Neural progenitor cell (in vitro differentiated cells): ENCODE measurements at regions not wholly inside any gene's neighbourhood (a gene's known extent, or its start where the extent isn't known, plus 50 kb on each side); places are given as distances from the start of the nearest gene placed in this dataset.
A peak's percentile ranks its signal among the peaks of the same experiment; 100 is the strongest.
"Not testable (repeated sequence)": the region's sequence is repeated elsewhere in the genome, so short reads cannot be mapped to it uniquely, and the experiment has no call there.

Source experiments
- DNase-seq: peaks from one replicate; pipeline ENCODE4 v3.0.0-alpha.2; 2016; ENCODE audit warnings: low spot score
- H2AFZ ChIP-seq: fragments of 200-600 bp; sonication (generic); replicated peaks from 2 replicates; pipeline ENCODE4 v1.6.1; 2016; ENCODE audit warnings: antibody characterized with exemption
- H3F3A ChIP-seq: fragments of 200-600 bp; sonication (generic); 2 replicates; pipeline ENCODE4 v1.6.1; 2016; ENCODE audit warnings: antibody characterized with exemption, low read depth
- H3K27ac ChIP-seq: fragments of 200-600 bp; sonication (generic); 2 replicates; pipeline ENCODE4 v1.5.1; 2016; ENCODE audit warnings: mild to moderate bottlenecking
- H3K27me3 ChIP-seq: fragments of 200-600 bp; sonication (generic); 2 replicates; pipeline ENCODE4 v1.6.1; 2016; ENCODE audit warnings: mild to moderate bottlenecking, moderate library complexity
- H3K36me3 ChIP-seq: fragments of 200-600 bp; sonication (generic); 2 replicates; pipeline ENCODE4 v1.5.1; 2016
- H3K4me1 ChIP-seq: fragments of 200-600 bp; sonication (generic); 2 replicates; pipeline ENCODE4 v1.6.1; 2016; ENCODE audit warnings: mixed run types
- H3K4me2 ChIP-seq: fragments of 200-600 bp; sonication (generic); 2 replicates; pipeline ENCODE4 v1.6.1; 2016
- H3K4me3 ChIP-seq: fragments of 200-600 bp; sonication (generic); 2 replicates; pipeline ENCODE4 v1.5.1; 2016
- H3K79me2 ChIP-seq: fragments of 200-600 bp; sonication (generic); 2 replicates; pipeline ENCODE4 v1.6.1; 2016; ENCODE audit warnings: low read depth
- H3K9ac ChIP-seq: fragments of 200-600 bp; sonication (generic); 2 replicates; pipeline ENCODE4 v1.6.1; 2016
- H3K9me3 ChIP-seq: fragments of 200-600 bp; sonication (generic); 2 replicates; pipeline ENCODE4 v1.5.1; 2016; ENCODE audit warnings: low read depth
- H4K20me1 ChIP-seq: fragments of 200-600 bp; sonication (generic); 2 replicates; pipeline ENCODE4 v1.6.1; 2016; ENCODE audit warnings: low read depth
- H3K27ac Mint-ChIP-seq: 3 replicates; pipeline ENCODE4 v1.8.0; 2021; ENCODE audit warnings: mixed read lengths
- H3K27me3 Mint-ChIP-seq: 2 replicates; pipeline ENCODE4 v1.8.0; 2022; ENCODE audit warnings: low read depth, mild to moderate bottlenecking, inconsistent platforms, moderate library complexity, mixed read lengths; ENCODE audit not compliant: insufficient read depth
- H3K36me3 Mint-ChIP-seq: 3 replicates; pipeline ENCODE4 v1.8.0; 2021; ENCODE audit warnings: mixed read lengths
- H3K4me1 Mint-ChIP-seq: 3 replicates; pipeline ENCODE4 v1.8.0; 2021; ENCODE audit warnings: mixed read lengths
- H3K4me3 Mint-ChIP-seq: 3 replicates; pipeline ENCODE4 v1.8.0; 2021; ENCODE audit warnings: mild to moderate bottlenecking, moderate library complexity, mixed read lengths
- H3K9me3 Mint-ChIP-seq: 3 replicates; pipeline ENCODE4 v1.8.0; 2020; ENCODE audit warnings: mixed read lengths
- EZH2 ChIP-seq: fragments of 200-600 bp; sonication (generic); IDR thresholded peaks from 2 replicates; pipeline ENCODE4 v1.6.1; 2017; ENCODE audit warnings: antibody characterized with exemption, mild to moderate bottlenecking, moderate library complexity
- EZH2phosphoT487 ChIP-seq: fragments of 200-600 bp; sonication (generic); IDR thresholded peaks from 2 replicates; pipeline ENCODE4 v1.6.1; 2017; ENCODE audit warnings: antibody characterized with exemption
- TF ChIP-seq, protein P1 (sequence below): fragments of 200-600 bp; sonication (generic); IDR thresholded peaks from 2 replicates; pipeline ENCODE4 v1.5.1; 2017; ENCODE audit warnings: antibody characterized with exemption, mild to moderate bottlenecking

DNA sequence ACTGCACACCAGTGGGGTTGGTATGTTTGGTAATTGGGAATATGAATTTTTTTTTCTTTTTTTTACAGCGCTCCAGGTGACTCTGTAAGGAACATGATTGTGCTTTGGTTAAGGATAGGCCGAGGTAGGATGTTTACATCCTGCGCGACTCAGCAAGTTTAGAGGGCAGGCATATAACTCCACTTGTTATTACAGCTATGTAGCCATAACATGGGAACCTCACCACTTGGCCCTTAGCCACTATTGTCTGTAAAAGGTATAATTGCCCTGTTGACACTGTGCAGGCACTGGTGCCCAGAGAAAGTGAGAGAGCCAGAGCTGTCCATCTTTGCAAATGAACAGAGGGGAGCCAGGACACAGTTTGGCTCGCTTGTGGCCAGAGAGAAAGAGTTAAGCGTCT, 172.9 kb downstream of the MCHR2 start:
- Histone ChIP-seq H3K4me1 (peaks cover 5% of the 10 kb centered on the region), H2AFZ (no peak overlapping the region), H3K79me2 (no peaks in the 10 kb centered on the region), H3K4me3 (no peak overlapping the region), H3K27ac (no peak overlapping the region), H3K9me3 (no peaks in the 10 kb centered on the region), H4K20me1 (no peaks in the 10 kb centered on the region), H3F3A (peaks cover 4% of the 10 kb centered on the region), H3K36me3 (no peaks in the 10 kb centered on the region), H3K27me3 (no peaks in the 10 kb centered on the region), H3K9ac (no peak overlapping the region), H3K4me2 (no peak overlapping the region)
- Mint-ChIP-seq H3K9me3 (no peaks in the 10 kb centered on the region), H3K36me3 (no peaks in the 10 kb centered on the region), H3K4me1 (peaks cover 11% of the 10 kb centered on the region), H3K4me3 (no peak overlapping the region), H3K27me3 (peaks cover 2% of the 10 kb centered on the region), H3K27ac (no peak overlapping the region)
- TF ChIP-seq EZH2 (no peak), EZH2phosphoT487 (no peak)
- TF ChIP-seq, protein P1, sequence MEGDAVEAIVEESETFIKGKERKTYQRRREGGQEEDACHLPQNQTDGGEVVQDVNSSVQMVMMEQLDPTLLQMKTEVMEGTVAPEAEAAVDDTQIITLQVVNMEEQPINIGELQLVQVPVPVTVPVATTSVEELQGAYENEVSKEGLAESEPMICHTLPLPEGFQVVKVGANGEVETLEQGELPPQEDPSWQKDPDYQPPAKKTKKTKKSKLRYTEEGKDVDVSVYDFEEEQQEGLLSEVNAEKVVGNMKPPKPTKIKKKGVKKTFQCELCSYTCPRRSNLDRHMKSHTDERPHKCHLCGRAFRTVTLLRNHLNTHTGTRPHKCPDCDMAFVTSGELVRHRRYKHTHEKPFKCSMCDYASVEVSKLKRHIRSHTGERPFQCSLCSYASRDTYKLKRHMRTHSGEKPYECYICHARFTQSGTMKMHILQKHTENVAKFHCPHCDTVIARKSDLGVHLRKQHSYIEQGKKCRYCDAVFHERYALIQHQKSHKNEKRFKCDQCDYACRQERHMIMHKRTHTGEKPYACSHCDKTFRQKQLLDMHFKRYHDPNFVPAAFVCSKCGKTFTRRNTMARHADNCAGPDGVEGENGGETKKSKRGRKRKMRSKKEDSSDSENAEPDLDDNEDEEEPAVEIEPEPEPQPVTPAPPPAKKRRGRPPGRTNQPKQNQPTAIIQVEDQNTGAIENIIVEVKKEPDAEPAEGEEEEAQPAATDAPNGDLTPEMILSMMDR: no peak
- DNase-seq: no peak

DNA sequence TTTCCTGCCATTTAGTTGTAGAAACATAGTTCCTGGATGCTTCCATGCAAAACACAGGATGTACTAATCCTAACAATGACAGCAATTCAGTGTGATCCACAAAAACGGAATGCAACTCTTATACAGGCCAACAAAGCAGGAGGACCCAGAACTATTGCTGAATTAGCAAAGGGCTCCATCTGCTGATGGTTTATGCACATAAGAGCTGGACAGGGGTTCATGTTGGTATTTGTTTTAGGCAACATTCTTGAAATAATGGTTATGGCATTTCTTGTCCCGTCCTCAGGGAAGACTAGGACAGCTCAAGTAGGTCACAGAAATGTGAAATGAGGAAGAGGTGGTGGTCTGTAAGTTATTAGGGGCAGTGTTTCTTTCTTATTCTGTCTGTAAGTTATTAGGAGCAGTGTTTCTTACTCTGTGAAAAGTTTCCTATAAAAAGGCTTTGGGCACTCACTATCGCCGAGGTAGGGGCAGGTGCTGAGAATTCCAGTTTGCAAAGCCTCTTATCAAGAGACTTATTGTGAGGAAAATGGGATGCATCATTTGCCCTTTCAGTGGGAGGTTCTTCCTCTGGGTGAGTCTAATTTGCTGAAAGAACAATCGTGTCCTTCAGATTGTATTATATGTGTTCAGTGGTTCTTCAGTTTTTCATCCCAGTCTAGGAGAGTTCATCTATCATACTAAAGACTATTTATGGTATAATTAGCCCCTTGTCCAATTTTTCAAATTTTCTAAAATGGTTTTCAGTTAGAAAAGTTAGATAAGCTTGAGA, 171.1 kb downstream of the MCHR2 start:
- Histone ChIP-seq H3K9ac (no peak overlapping the region), H3K4me1 (peaks cover 5% of the 10 kb centered on the region), H4K20me1 (no peaks in the 10 kb centered on the region), H2AFZ (peak overlapping the region; percentile 4), H3K27me3 (no peaks in the 10 kb centered on the region), H3K27ac (no peak overlapping the region), H3F3A (peaks cover 4% of the 10 kb centered on the region), H3K4me3 (peak overlapping the region; percentile 39), H3K4me2 (peak overlapping the region; percentile 68), H3K36me3 (no peaks in the 10 kb centered on the region), H3K9me3 (no peaks in the 10 kb centered on the region), H3K79me2 (no peaks in the 10 kb centered on the region)
- Mint-ChIP-seq H3K4me1 (peaks cover 11% of the 10 kb centered on the region), H3K27ac (no peak overlapping the region), H3K27me3 (peaks cover 2% of the 10 kb centered on the region), H3K36me3 (no peaks in the 10 kb centered on the region), H3K4me3 (peak overlapping the region; percentile 79), H3K9me3 (no peaks in the 10 kb centered on the region)
- DNase-seq: peak; percentile 64
- no peak for TF ChIP-seq EZH2
- TF ChIP-seq, protein P1: peak; percentile 55
- TF ChIP-seq EZH2phosphoT487: no peak

DNA sequence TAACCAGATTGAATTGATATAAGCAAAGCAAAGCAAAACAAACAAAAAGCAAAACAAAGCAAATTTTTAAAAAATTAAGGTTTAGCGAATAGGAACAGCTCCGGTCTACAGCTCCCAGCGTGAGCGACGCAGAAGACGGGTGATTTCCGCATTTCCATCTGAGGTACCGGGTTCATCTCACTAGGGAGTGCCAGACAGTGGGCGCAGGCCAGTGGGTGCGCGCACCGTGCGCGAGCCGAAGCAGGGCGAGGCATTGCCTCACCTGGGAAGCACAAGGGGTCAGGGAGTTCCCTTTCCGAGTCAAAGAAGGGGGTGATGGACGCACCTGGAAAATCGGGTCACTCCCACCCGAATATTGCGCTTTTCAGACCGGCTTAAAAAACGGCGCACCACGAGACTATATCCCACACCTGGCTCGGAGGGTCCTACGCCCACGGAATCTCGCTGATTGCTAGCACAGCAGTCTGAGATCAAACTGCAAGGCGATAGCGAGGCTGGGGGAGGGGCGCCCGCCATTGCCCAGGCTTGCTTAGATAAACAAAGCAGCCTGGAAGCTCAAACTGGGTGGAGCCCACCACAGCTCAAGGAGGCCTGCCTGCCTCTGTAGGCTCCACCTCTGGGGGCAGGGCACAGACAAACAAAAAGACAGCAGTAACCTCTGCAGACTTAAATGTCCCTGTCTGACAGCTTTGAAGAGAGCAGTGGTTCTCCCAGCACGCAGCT, 170.3 kb downstream of the MCHR2 start:
- peak overlapping the region; percentile 68 for H3K4me2 ChIP-seq

DNA sequence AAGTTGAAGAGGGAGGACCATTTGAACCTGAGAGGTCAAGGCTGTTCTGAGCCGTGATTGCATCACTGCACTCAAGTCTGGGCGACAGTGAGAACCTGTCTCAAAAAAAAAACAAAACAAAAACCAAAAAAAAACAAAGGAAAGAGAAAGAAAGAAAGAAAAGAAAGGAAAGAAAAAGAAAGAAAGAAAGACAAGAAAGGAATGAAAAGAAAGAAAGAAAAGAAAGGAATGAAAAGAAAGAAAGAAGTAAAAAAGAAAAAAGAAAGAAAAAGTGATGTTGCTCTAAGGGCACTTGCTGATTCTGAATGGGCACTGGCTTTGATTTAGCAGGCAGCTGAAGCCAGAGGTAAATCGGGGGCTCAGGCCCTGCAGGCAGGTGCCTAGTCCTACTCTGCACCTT, 161.0 kb downstream of the MCHR2 start:
- no peak overlapping the region for H3K4me3 Mint-ChIP-seq
- no peak overlapping the region for H3K27ac ChIP-seq
- H3K9me3 ChIP-seq: no peaks in the 10 kb centered on the region
- H3K27me3 ChIP-seq: no peaks in the 10 kb centered on the region
- no peaks in the 10 kb centered on the region for H3F3A ChIP-seq
- H3K4me1 Mint-ChIP-seq: no peaks in the 10 kb centered on the region
- H3K9me3 Mint-ChIP-seq: no peaks in the 10 kb centered on the region
- H3K27me3 Mint-ChIP-seq: peaks cover 3% of the 10 kb centered on the region
- no peaks in the 10 kb centered on the region for H3K36me3 Mint-ChIP-seq
- H3K4me1 ChIP-seq: no peaks in the 10 kb centered on the region
- no peak for DNase-seq
- H3K36me3 ChIP-seq: no peaks in the 10 kb centered on the region
- no peak overlapping the region for H3K4me2 ChIP-seq
- no peak overlapping the region for H2AFZ ChIP-seq
- H3K4me3 ChIP-seq: no peak overlapping the region
- no peaks in the 10 kb centered on the region for H4K20me1 ChIP-seq
- no peak overlapping the region for H3K27ac Mint-ChIP-seq
- no peak for TF ChIP-seq EZH2
- no peak for TF ChIP-seq EZH2phosphoT487
- TF ChIP-seq, protein P1: no peak
- no peaks in the 10 kb centered on the region for H3K79me2 ChIP-seq
- H3K9ac ChIP-seq: no peak overlapping the region

More for the DNA sequence above, 170.3 kb downstream of the MCHR2 start:
- Histone ChIP-seq H3K4me3 (peak overlapping the region; percentile 39), H2AFZ (peak overlapping the region; percentile 4)
- not testable (repeated sequence) for H3K27me3 Mint-ChIP-seq, H3K36me3 ChIP-seq, H3K27ac Mint-ChIP-seq, H3K9me3 Mint-ChIP-seq, H3K36me3 Mint-ChIP-seq, H3K27me3 ChIP-seq, H3K9me3 ChIP-seq, H3K9ac ChIP-seq, H3K4me1 ChIP-seq, H4K20me1 ChIP-seq, H3K79me2 ChIP-seq, DNase-seq, H3K27ac ChIP-seq, H3F3A ChIP-seq
- H3K4me1 Mint-ChIP-seq: peaks cover 11% of the 10 kb centered on the region
- H3K4me3 Mint-ChIP-seq: peak overlapping the region; percentile 79
